Epithelial cell of proximal tubule (primary cell): ENCODE measurements at regions not wholly inside any gene's neighbourhood (a gene's known extent, or its start where the extent isn't known, plus 50 kb on each side); places are given as distances from the start of the nearest gene placed in this dataset.

Experiments used
- DNase-seq: peaks from one replicate; pipeline ENCODE4 v3.0.0-alpha.2; 2011; ENCODE audit warnings: low read depth
- H3K4me3 ChIP-seq: 2 replicates; pipeline ENCODE4 v1.5.1; 2011; ENCODE audit warnings: low read depth, mild to moderate bottlenecking, low read length
- TF ChIP-seq, protein P1 (sequence below): conservative IDR thresholded peaks from 2 replicates; pipeline ENCODE4 v1.5.1; 2012; ENCODE audit warnings: low read depth, mild to moderate bottlenecking, low read length

DNA sequence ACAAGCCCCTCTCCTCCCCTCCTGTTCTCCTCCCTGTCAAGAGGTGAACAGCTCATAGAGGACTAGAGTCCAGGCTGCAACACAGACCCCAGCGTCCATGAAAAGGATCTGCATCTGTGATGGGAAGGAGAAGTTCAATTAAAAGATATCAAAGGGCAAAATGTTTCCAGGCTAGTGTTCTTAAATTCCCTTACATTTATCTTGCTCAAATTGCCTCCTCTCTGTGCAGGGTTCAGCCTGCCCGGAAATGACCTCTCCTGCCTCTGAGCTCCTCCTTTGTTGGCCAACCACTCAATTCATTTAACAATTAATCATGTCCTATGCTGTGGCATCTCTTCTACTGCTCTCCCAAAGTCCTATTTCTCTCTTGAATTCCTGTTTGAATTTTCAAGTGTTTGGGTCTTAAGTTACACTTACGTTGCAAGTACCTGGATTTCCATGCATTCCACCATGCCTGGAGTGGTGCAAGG, 105.3 kb downstream of the TSN start:
- no peak for DNase-seq
- no peak overlapping the region for H3K4me3 ChIP-seq
- TF ChIP-seq, protein P1, sequence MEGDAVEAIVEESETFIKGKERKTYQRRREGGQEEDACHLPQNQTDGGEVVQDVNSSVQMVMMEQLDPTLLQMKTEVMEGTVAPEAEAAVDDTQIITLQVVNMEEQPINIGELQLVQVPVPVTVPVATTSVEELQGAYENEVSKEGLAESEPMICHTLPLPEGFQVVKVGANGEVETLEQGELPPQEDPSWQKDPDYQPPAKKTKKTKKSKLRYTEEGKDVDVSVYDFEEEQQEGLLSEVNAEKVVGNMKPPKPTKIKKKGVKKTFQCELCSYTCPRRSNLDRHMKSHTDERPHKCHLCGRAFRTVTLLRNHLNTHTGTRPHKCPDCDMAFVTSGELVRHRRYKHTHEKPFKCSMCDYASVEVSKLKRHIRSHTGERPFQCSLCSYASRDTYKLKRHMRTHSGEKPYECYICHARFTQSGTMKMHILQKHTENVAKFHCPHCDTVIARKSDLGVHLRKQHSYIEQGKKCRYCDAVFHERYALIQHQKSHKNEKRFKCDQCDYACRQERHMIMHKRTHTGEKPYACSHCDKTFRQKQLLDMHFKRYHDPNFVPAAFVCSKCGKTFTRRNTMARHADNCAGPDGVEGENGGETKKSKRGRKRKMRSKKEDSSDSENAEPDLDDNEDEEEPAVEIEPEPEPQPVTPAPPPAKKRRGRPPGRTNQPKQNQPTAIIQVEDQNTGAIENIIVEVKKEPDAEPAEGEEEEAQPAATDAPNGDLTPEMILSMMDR, result no peak

DNA sequence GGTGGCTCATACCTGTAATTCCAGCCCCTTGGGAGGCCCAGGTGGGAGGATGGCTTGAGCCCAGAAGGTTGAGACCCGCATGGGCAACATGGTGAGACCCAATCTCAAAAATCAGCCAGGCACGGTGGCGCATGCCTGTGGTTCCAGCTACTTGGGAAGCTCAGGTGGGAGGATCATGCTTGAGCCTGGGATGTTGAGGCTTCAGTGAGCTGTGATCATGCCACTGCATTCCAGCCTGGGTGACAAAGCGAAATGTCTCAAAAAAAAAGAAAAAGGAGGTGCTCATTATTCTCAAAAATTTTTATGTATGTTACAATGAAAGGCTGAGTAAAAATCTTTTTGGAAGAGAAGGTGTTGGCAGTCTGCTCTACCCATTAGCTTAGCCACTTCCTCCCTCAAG, 106.8 kb downstream of the TSN start:
- TF ChIP-seq, protein P1, result no peak
- H3K4me3 ChIP-seq, result no peak overlapping the region
- no peak for DNase-seq

DNA sequence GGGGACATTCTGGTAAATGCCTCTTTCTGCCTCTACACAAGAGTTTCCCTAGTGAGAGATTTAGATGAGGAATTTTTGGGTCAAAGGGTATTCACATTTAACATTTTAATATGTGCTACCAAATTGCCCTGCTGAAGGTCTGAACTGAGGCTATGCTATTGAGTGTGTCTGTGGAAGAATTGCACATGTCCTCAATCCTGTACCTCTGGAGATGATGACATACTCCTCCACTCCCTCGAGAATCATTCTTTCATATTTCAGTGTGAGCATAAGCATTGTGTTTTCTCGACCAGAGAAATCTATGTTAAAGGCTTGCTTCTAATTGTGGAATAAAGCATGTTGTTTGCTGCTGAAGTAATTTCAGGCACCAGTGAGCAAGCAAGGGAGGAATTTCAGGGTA, 110.5 kb downstream of the TSN start:
- TF ChIP-seq, protein P1, result no peak
- H3K4me3 ChIP-seq, result no peak overlapping the region
- DNase-seq, result no peak

DNA sequence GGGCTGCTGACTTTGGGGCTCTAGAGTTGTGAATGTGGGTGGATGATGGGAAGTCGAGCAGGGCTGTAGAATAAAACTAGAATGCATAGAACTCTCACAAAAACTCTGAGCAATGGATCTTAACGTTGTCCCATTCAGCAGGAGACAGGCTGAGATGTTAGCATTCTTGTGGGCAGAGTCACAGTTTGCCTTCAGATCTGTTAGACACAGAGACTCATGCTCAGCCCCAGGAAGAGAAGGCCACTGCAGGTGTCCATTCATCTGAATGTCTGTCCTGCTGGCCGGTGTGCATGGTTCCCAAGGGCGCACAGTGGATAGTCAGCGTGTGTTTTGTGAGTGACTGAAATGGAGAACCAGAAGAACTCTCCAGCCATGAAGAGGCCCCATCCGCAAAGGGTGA, 111.3 kb downstream of the TSN start:
- no peak overlapping the region for H3K4me3 ChIP-seq
- DNase-seq, result no peak
- TF ChIP-seq, protein P1, result no peak

DNA sequence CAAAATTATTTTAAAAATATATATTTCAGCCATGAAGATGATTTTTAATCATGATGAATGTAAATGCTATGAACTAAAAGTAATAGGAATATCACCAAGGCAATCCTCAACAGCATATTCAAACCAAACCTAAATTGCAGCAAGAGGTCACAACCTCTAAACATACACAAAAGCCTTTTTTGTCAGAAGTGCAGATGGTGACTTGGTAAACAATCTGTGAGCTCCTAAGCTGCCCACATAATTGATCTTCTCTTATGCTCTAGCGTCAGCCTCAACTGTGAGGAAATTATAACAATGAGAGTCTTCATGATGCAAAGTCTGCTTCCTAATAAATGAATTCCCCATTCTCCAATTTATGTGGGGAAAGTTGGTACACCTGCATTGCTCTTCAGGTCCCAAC, 113.2 kb downstream of the TSN start:
- DNase-seq, result no peak
- H3K4me3 ChIP-seq, result no peak overlapping the region
- TF ChIP-seq, protein P1, result no peak

DNA sequence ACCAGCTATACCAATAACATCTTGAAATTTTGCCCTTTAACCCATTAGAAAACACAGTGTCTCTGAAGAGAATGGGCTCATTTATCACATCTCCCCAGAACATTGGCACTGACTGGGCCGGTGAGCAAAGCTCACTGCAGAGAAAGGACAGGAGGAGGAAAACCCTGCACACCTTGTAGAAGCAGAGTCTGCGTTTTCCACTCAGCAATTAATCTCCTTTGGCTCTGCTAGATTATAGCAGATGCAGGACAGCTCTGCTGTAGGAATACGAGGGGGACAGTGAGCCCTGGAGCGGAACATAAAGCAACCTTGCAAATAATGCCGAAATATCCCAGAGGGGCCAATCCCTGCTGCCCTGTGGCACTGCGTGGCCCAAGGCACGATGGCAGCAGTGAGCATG, 113.9 kb downstream of the TSN start:
- DNase-seq, result no peak
- TF ChIP-seq, protein P1, result no peak
- no peak overlapping the region for H3K4me3 ChIP-seq

DNA sequence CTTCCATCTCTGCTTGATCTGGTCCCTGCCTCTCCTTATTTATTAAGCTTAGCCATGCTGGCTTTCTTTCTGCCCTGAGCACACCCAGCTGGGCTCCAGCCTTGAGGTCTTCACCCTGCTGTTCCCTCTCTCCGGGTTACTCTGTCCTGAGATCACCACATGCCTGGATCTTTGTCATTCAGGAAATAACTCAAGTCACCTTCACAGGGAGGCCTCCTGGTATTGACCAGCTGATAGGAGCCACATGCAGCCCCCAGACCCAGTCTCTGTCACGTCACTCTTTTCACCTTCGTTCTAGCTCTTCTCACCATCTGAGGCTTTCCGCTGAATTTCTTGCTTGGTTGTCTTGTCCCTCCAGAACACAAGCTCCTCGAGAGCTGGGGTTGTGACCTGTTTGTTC, 114.4 kb downstream of the TSN start:
- TF ChIP-seq, protein P1, result no peak
- no peak for DNase-seq
- H3K4me3 ChIP-seq, result no peak overlapping the region
